ENCODE measurements at regions not wholly inside any gene's neighbourhood (a gene's known extent, or its start where the extent isn't known, plus 50 kb on each side); places are given as distances from the start of the nearest gene placed in this dataset.
"Not testable (repeated sequence)": the region's sequence is repeated elsewhere in the genome, so short reads cannot be mapped to it uniquely, and the experiment has no call there.

- peak in 2 of 4 experiments; percentile 4 to 24 for DNase-seq
Measured at GRCh38 chr3:134106580-134106979, 76.9 kb upstream of the SLCO2A1 start.

GRCh38 chr3:134105876-134106556 is 76.3 kb upstream of the SLCO2A1 start:
- no peak for DNase-seq

- no peak for DNase-seq
Measured at GRCh38 chr3:134104031-134104430, 74.3 kb upstream of the SLCO2A1 start.

GRCh38 chr3:134103470-134103869 is 73.7 kb upstream of the SLCO2A1 start:
- no peak for DNase-seq

GRCh38 chr3:134102976-134103375 is 73.3 kb upstream of the SLCO2A1 start:
- no peak for DNase-seq

GRCh38 chr3:134096214-134096613 is 66.5 kb upstream of the SLCO2A1 start:
- not testable (repeated sequence) for DNase-seq

- no peak for DNase-seq
Measured at GRCh38 chr3:134095005-134095404, 65.3 kb upstream of the SLCO2A1 start.

- DNase-seq: no peak
Measured at GRCh38 chr3:134094491-134094890, 64.8 kb upstream of the SLCO2A1 start.

GRCh38 chr3:134093956-134094355 is 64.2 kb upstream of the SLCO2A1 start:
- no peak for DNase-seq

- DNase-seq: no peak
Measured at GRCh38 chr3:134092208-134092701, 62.5 kb upstream of the SLCO2A1 start.

- DNase-seq: no peak
Measured at GRCh38 chr3:134090031-134090430, 60.3 kb upstream of the SLCO2A1 start.

GRCh38 chr3:134087060-134087974 is 57.6 kb upstream of the SLCO2A1 start:
- no peak for DNase-seq

- no peak for DNase-seq
Measured at GRCh38 chr3:134086616-134087015, 56.9 kb upstream of the SLCO2A1 start.

GRCh38 chr3:134085034-134085775 is 55.5 kb upstream of the SLCO2A1 start:
- no peak for DNase-seq

- no peak for DNase-seq
Measured at GRCh38 chr3:134084242-134084950, 54.7 kb upstream of the SLCO2A1 start.

- no peak for DNase-seq
Measured at GRCh38 chr3:134083626-134084241, 54.0 kb upstream of the SLCO2A1 start.

GRCh38 chr3:134083008-134083407 is 53.3 kb upstream of the SLCO2A1 start:
- DNase-seq: no peak

- no peak for DNase-seq
Measured at GRCh38 chr3:134082582-134082981, 52.9 kb upstream of the SLCO2A1 start.

GRCh38 chr3:134081211-134081610 is 51.5 kb upstream of the SLCO2A1 start:
- no peak for DNase-seq

- no peak for DNase-seq
Measured at GRCh38 chr3:134080761-134081160, 51.0 kb upstream of the SLCO2A1 start.

- DNase-seq: no peak
Measured at GRCh38 chr3:134079761-134080160, 50.0 kb upstream of the SLCO2A1 start.
